ENCODE measurements at regions not wholly inside any gene's neighbourhood (a gene's known extent, or its start where the extent isn't known, plus 50 kb on each side); places are given as distances from the start of the nearest gene placed in this dataset.
"Not testable (repeated sequence)": the region's sequence is repeated elsewhere in the genome, so short reads cannot be mapped to it uniquely, and the experiment has no call there.

- POLR2A ChIA-PET (ENCODE audit: low non-redundant PET): no interaction called here
- DNase-seq (ENCODE audit: low spot score): no peak
- no TSS peak for BruUV-seq (replicated peaks)
Observed at GRCh38 chr20:47849006-47849405, 63.7 kb upstream of the SULF2 start.

GRCh38 chr20:47848534-47848933 lies 63.3 kb upstream of the SULF2 start:
- H3K27ac ChIP-seq (ENCODE audit: low read depth, low read length, poor library complexity, severe bottlenecking); H3K27me3 ChIP-seq (replicated peaks; ENCODE audit: insufficient read depth, low read depth, low read length, poor library complexity); H3K4me3 ChIP-seq (ENCODE audit: low read depth, low read length, poor library complexity, severe bottlenecking); POLR2A ChIA-PET (ENCODE audit: low non-redundant PET); H3K36me3 ChIP-seq (ENCODE audit: insufficient read depth, low read length, poor library complexity, severe bottlenecking); BruUV-seq (replicated peaks); H3K4me1 ChIP-seq (ENCODE audit: insufficient read depth, low read length, poor library complexity, severe bottlenecking); DNase-seq (ENCODE audit: low spot score); H3K9me3 ChIP-seq (ENCODE audit: low read depth, low read length, poor library complexity, severe bottlenecking): not testable (repeated sequence)
- intact Hi-C loops (cut with micrococcal nuclease; ENCODE audit: unreplicated experiment): loop anchor here (10.0 kb wide), 1 partner anchor 46 kb away; no protein-coding TSS in a partner anchor
- CTCF ChIA-PET: interaction anchor here (0.6 kb wide), 1 partner anchor 124 kb away, joined by 3 read pairs; no protein-coding TSS in a partner anchor

More at GRCh38 chr20:47849006-47849405, 63.7 kb upstream of the SULF2 start:
- no peak for TF ChIP-seq EZH2 (IDR thresholded peaks at IDR 0.05; ENCODE audit: borderline replicate concordance, low read depth, low read length, poor library complexity, severe bottlenecking)
- TF ChIP-seq CTCF (conservative IDR thresholded peaks at IDR 0.05; ENCODE audit: low read depth, low read length): no peak
- Histone ChIP-seq H3K27me3 (replicated peaks; ENCODE audit: insufficient read depth, low read depth, low read length, poor library complexity) (peaks cover 4% of the 10 kb centered on the region), H3K36me3 (ENCODE audit: insufficient read depth, low read length, poor library complexity, severe bottlenecking) (no peaks in the 10 kb centered on the region), H3K9me3 (ENCODE audit: low read depth, low read length, poor library complexity, severe bottlenecking) (no peaks in the 10 kb centered on the region), H3K27ac (ENCODE audit: low read depth, low read length, poor library complexity, severe bottlenecking) (no peak overlapping the region), H3K4me3 (ENCODE audit: low read depth, low read length, poor library complexity, severe bottlenecking) (no peak overlapping the region), H3K4me1 (ENCODE audit: insufficient read depth, low read length, poor library complexity, severe bottlenecking) (no peaks in the 10 kb centered on the region)
- CTCF ChIA-PET: interaction anchor here (0.6 kb wide), 1 partner anchor 124 kb away, joined by 3 read pairs; no protein-coding TSS in a partner anchor
- intact Hi-C loops (cut with micrococcal nuclease; ENCODE audit: unreplicated experiment): loop anchor here (10.0 kb wide), 1 partner anchor 46 kb away; no protein-coding TSS in a partner anchor

GRCh38 chr20:47847884-47848485 lies 62.7 kb upstream of the SULF2 start:
- no TSS peak for BruUV-seq (replicated peaks)
- Histone ChIP-seq H3K4me3 (ENCODE audit: low read depth, low read length, poor library complexity, severe bottlenecking) (no peak overlapping the region), H3K27me3 (replicated peaks; ENCODE audit: insufficient read depth, low read depth, low read length, poor library complexity) (peaks cover 4% of the 10 kb centered on the region), H3K4me1 (ENCODE audit: insufficient read depth, low read length, poor library complexity, severe bottlenecking) (no peaks in the 10 kb centered on the region), H3K27ac (ENCODE audit: low read depth, low read length, poor library complexity, severe bottlenecking) (no peak overlapping the region), H3K9me3 (ENCODE audit: low read depth, low read length, poor library complexity, severe bottlenecking) (no peaks in the 10 kb centered on the region), H3K36me3 (ENCODE audit: insufficient read depth, low read length, poor library complexity, severe bottlenecking) (no peaks in the 10 kb centered on the region)
- ChIA-PET POLR2A (ENCODE audit: low non-redundant PET) (no interaction called here), CTCF (interaction anchor here (0.6 kb wide), 1 partner anchor 123 kb away, joined by 3 read pairs; no protein-coding TSS in a partner anchor)
- DNase-seq (ENCODE audit: low spot score): no peak
- intact Hi-C loops (cut with micrococcal nuclease; ENCODE audit: unreplicated experiment): loop anchor here (10.0 kb wide), 1 partner anchor 47 kb away; no protein-coding TSS in a partner anchor
- TF ChIP-seq EZH2 (IDR thresholded peaks at IDR 0.05; ENCODE audit: borderline replicate concordance, low read depth, low read length, poor library complexity, severe bottlenecking) (no peak), CTCF (conservative IDR thresholded peaks at IDR 0.05; ENCODE audit: low read depth, low read length) (no peak)

- H3K27ac ChIP-seq (ENCODE audit: low read depth, low read length, poor library complexity, severe bottlenecking); POLR2A ChIA-PET (ENCODE audit: low non-redundant PET); BruUV-seq (replicated peaks); H3K27me3 ChIP-seq (replicated peaks; ENCODE audit: insufficient read depth, low read depth, low read length, poor library complexity); H3K36me3 ChIP-seq (ENCODE audit: insufficient read depth, low read length, poor library complexity, severe bottlenecking); DNase-seq (ENCODE audit: low spot score); H3K4me3 ChIP-seq (ENCODE audit: low read depth, low read length, poor library complexity, severe bottlenecking); CTCF ChIA-PET; H3K9me3 ChIP-seq (ENCODE audit: low read depth, low read length, poor library complexity, severe bottlenecking); H3K4me1 ChIP-seq (ENCODE audit: insufficient read depth, low read length, poor library complexity, severe bottlenecking): not testable (repeated sequence)
- intact Hi-C loops (cut with micrococcal nuclease; ENCODE audit: unreplicated experiment): loop anchor here (10.0 kb wide), 1 partner anchor 48 kb away; no protein-coding TSS in a partner anchor
Observed at GRCh38 chr20:47847220-47847619, 61.9 kb upstream of the SULF2 start.

GRCh38 chr20:47846651-47847050 lies 61.4 kb upstream of the SULF2 start:
- DNase-seq (ENCODE audit: low spot score); POLR2A ChIA-PET (ENCODE audit: low non-redundant PET); BruUV-seq (replicated peaks): not testable (repeated sequence)

GRCh38 chr20:47845382-47845977 lies 60.2 kb upstream of the SULF2 start:
- H3K27ac ChIP-seq (ENCODE audit: low read depth, low read length, poor library complexity, severe bottlenecking); H3K4me3 ChIP-seq (ENCODE audit: low read depth, low read length, poor library complexity, severe bottlenecking); H3K9me3 ChIP-seq (ENCODE audit: low read depth, low read length, poor library complexity, severe bottlenecking); POLR2A ChIA-PET (ENCODE audit: low non-redundant PET); H3K4me1 ChIP-seq (ENCODE audit: insufficient read depth, low read length, poor library complexity, severe bottlenecking); BruUV-seq (replicated peaks); H3K27me3 ChIP-seq (replicated peaks; ENCODE audit: insufficient read depth, low read depth, low read length, poor library complexity); DNase-seq (ENCODE audit: low spot score); CTCF ChIA-PET; H3K36me3 ChIP-seq (ENCODE audit: insufficient read depth, low read length, poor library complexity, severe bottlenecking): not testable (repeated sequence)
- intact Hi-C loops (cut with micrococcal nuclease; ENCODE audit: unreplicated experiment): loop anchor here (10.0 kb wide), 1 partner anchor 49 kb away; no protein-coding TSS in a partner anchor

More at GRCh38 chr20:47846651-47847050, 61.4 kb upstream of the SULF2 start:
- H3K36me3 ChIP-seq (ENCODE audit: insufficient read depth, low read length, poor library complexity, severe bottlenecking); CTCF ChIA-PET; H3K27ac ChIP-seq (ENCODE audit: low read depth, low read length, poor library complexity, severe bottlenecking); H3K27me3 ChIP-seq (replicated peaks; ENCODE audit: insufficient read depth, low read depth, low read length, poor library complexity); H3K9me3 ChIP-seq (ENCODE audit: low read depth, low read length, poor library complexity, severe bottlenecking); H3K4me3 ChIP-seq (ENCODE audit: low read depth, low read length, poor library complexity, severe bottlenecking); H3K4me1 ChIP-seq (ENCODE audit: insufficient read depth, low read length, poor library complexity, severe bottlenecking): not testable (repeated sequence)
- intact Hi-C loops (cut with micrococcal nuclease; ENCODE audit: unreplicated experiment): loop anchor here (10.0 kb wide), 1 partner anchor 48 kb away; no protein-coding TSS in a partner anchor

Data from A673 (cell line).